HCT116 (cell line): ENCODE measurements at regions not wholly inside any gene's neighbourhood (a gene's known extent, or its start where the extent isn't known, plus 50 kb on each side); places are given as distances from the start of the nearest gene placed in this dataset.

Source experiments
- ATAC-seq: fragments of 200-7000 bp; cut with Tn5 transposase; 2 replicates; pipeline ENCODE4 v1.9.1; 2020; ENCODE audit warnings: mild to moderate bottlenecking, moderate library complexity
- BruUV-seq: library from RNA; stranded (reverse); fragments of 400-500 nt; replicated peaks from 2 replicates; lab custom pipeline; 2021; lab: Mats Ljungman, UMichigan
- CTCF ChIA-PET: fragments of 300-600 bp; sonication (Branson Sonifier 250); formaldehyde crosslinking; loops from one replicate; lab custom pipeline; 2021; ENCODE audit warnings: antibody characterized with exemption; lab: Charles Lee
- POLR2A ChIA-PET: fragments of 300-600, 350-600 bp; sonication (Branson Sonifier 250); formaldehyde crosslinking; loops from one replicate; lab custom pipeline; 2021; ENCODE audit warnings: antibody characterized with exemption; lab: Charles Lee
- RAD21 ChIA-PET, 2 experiments: fragments of 300-600 bp; sonication (Branson Sonifier 250); formaldehyde crosslinking; loops; one replicate each; lab custom pipeline; 2023; ENCODE audit warnings: low total read pairs in 2 of 2; ENCODE audit not compliant: uncharacterized antibody in 2 of 2, unreplicated experiment in 2 of 2, low non-redundant PET in 1 of 2; lab: Charles Lee
- DNase-seq: peaks from one replicate; pipeline ENCODE4 v3.0.0-alpha.2; 2010; ENCODE audit warnings: low read depth, low spot score
- H2AFZ ChIP-seq: fragments of 200-600 bp; shearing (Covaris generic), sonication (generic); 2 replicates; pipeline ENCODE4 v1.6.1; 2017; ENCODE audit warnings: low read depth, mixed run types, mixed read lengths, antibody characterized with exemption, low read length; ENCODE audit not compliant: poor library complexity, severe bottlenecking
- H3K27ac ChIP-seq: 2 replicates; pipeline ENCODE4 v1.5.1; 2012; ENCODE audit warnings: low read depth, low read length
- H3K27me3 ChIP-seq: fragments of 200-600 bp; sonication (generic); 2 replicates; pipeline ENCODE4 v1.6.1; 2016; ENCODE audit warnings: mixed run types, low read length, mixed read lengths; ENCODE audit not compliant: insufficient read depth
- H3K36me3 ChIP-seq, 2 experiments: fragments of 200-500 bp in 1 of 2; fragments of 200-600 bp in 1 of 2; sonication (Bioruptor generic) in 1 of 2; sonication (generic) in 1 of 2; 2 replicates each; pipeline versions ENCODE4 v1.5.1 to v1.6.1; 2014 to 2016; ENCODE audit warnings: low read length in 2 of 2, inconsistent platforms in 1 of 2, mixed read lengths in 1 of 2, mixed run types in 1 of 2; ENCODE audit not compliant: insufficient read depth in 2 of 2, control insufficient read depth in 1 of 2
- H3K4me1 ChIP-seq, 2 experiments: fragments of 200-600 bp in 1 of 2; sonication (generic) in 1 of 2; 2 replicates each; pipeline versions ENCODE4 v1.5.1 to v1.6.1; 2012 to 2017; ENCODE audit warnings: low read length in 2 of 2, inconsistent platforms in 1 of 2, mild to moderate bottlenecking in 1 of 2, mixed read lengths in 1 of 2, mixed run types in 1 of 2, moderate library complexity in 1 of 2; ENCODE audit not compliant: insufficient read depth in 2 of 2, control insufficient read depth in 1 of 2
- H3K4me2 ChIP-seq: fragments of 200-600 bp; sonication (generic); 2 replicates; pipeline ENCODE4 v1.6.1; 2017; ENCODE audit warnings: mixed run types, low read length, mixed read lengths
- H3K4me3 ChIP-seq, 2 experiments: fragments of 200-600 bp in 1 of 2; sonication (generic) in 1 of 2; replicated peaks in 1 of 2; 2 replicates each; pipeline ENCODE4 v1.5.1; 2011 to 2016; ENCODE audit warnings: low read length in 2 of 2, control low read depth in 1 of 2, low read depth in 1 of 2, mild to moderate bottlenecking in 1 of 2, mixed read lengths in 1 of 2, mixed run types in 1 of 2
- H3K79me2 ChIP-seq: fragments of 200-600 bp; sonication (generic); 2 replicates; pipeline ENCODE4 v1.6.1; 2017; ENCODE audit warnings: mild to moderate bottlenecking, mixed run types, low read length, moderate library complexity, mixed read lengths; ENCODE audit not compliant: insufficient read depth
- H3K9ac ChIP-seq: fragments of 200-600 bp; sonication (generic); 2 replicates; pipeline ENCODE4 v1.6.1; 2016; ENCODE audit warnings: low read length, mixed read lengths
- H3K9me2 ChIP-seq: fragments of 200-600 bp; sonication (generic), shearing (Covaris generic); 2 replicates; pipeline ENCODE4 v1.6.1; 2017; ENCODE audit warnings: mixed run types, mild to moderate bottlenecking, moderate library complexity; ENCODE audit not compliant: insufficient read depth
- H3K9me3 ChIP-seq, 2 experiments: fragments of 200-500 bp in 1 of 2; fragments of 200-600 bp in 1 of 2; sonication (Bioruptor generic) in 1 of 2; sonication (generic) in 1 of 2; 2 replicates each; pipeline ENCODE4 v1.6.1; 2014 to 2017; ENCODE audit warnings: low read length in 2 of 2, mixed read lengths in 2 of 2, inconsistent platforms in 1 of 2, low read depth in 1 of 2, mild to moderate bottlenecking in 1 of 2, mixed run types in 1 of 2, moderate library complexity in 1 of 2; ENCODE audit not compliant: control insufficient read depth in 1 of 2, insufficient read depth in 1 of 2
- H4K20me1 ChIP-seq: fragments of 200-600 bp; sonication (generic), shearing (Covaris generic); 2 replicates; pipeline ENCODE4 v1.6.1; 2017; ENCODE audit warnings: mixed run types, mild to moderate bottlenecking, moderate library complexity; ENCODE audit not compliant: insufficient read depth
- EGR1 ChIP-seq: IDR thresholded peaks from 2 replicates; pipeline ENCODE4 v1.6.1; 2012; ENCODE audit warnings: low read depth
- ELF1 ChIP-seq: IDR thresholded peaks from 2 replicates; pipeline ENCODE4 v1.6.1; 2012; ENCODE audit warnings: low read depth, borderline replicate concordance
- EZH2 ChIP-seq: fragments of 200-600 bp; sonication (generic); IDR thresholded peaks from 2 replicates; pipeline ENCODE4 v1.6.1; 2017; ENCODE audit warnings: antibody characterized with exemption, mixed run types
- EZH2phosphoT487 ChIP-seq: fragments of 200-600 bp; IDR thresholded peaks from 2 replicates; pipeline ENCODE4 v1.6.1; 2018; ENCODE audit warnings: antibody characterized with exemption, borderline replicate concordance
- FOSL1 ChIP-seq: IDR thresholded peaks from 2 replicates; pipeline ENCODE4 v1.6.1; 2012; ENCODE audit warnings: low read depth
- JUND ChIP-seq: IDR thresholded peaks from 2 replicates; pipeline ENCODE4 v1.6.1; 2012
- POLR2AphosphoS5 ChIP-seq: IDR thresholded peaks from 2 replicates; pipeline ENCODE4 v1.6.1; 2011; ENCODE audit warnings: mild to moderate bottlenecking, low read depth, low read length, moderate library complexity
- RAD21 ChIP-seq: IDR thresholded peaks from 2 replicates; pipeline ENCODE4 v1.6.1; 2012; ENCODE audit warnings: low read depth, mild to moderate bottlenecking
- SP1 ChIP-seq: IDR thresholded peaks from 2 replicates; pipeline ENCODE4 v1.6.1; 2012; ENCODE audit warnings: low read depth
- SRF ChIP-seq: IDR thresholded peaks from 2 replicates; pipeline ENCODE4 v1.6.1; 2012; ENCODE audit warnings: low read depth
- TCF7L2 ChIP-seq: IDR thresholded peaks from 2 replicates; pipeline ENCODE4 v1.7.0; 2011; ENCODE audit warnings: borderline replicate concordance, inconsistent platforms; ENCODE audit not compliant: insufficient read depth, insufficient read length; ENCODE audit errors: extremely low read depth
- YY1 ChIP-seq: IDR thresholded peaks from 2 replicates; pipeline ENCODE4 v1.6.1; 2011; ENCODE audit warnings: low read length, low read depth, moderate library complexity, mild to moderate bottlenecking; ENCODE audit not compliant: insufficient replicate concordance; ENCODE audit errors: extremely low read depth
- intact Hi-C: fragments of 100-400 bp; cut with micrococcal nuclease; formaldehyde crosslinking; loops from 2 replicates; pipeline ENCODE4 v1.10.0; 2022
- TF ChIP-seq, protein P1 (sequence below), 3 experiments: fragments of 200-600 bp in 1 of 3; sonication (generic) in 1 of 3; IDR thresholded peaks in 2 of 3; conservative IDR thresholded peaks in 1 of 3; 2 replicates each; pipeline ENCODE4 v1.5.1; 2012 to 2017; ENCODE audit warnings: low read depth in 2 of 3, low read length in 2 of 3, antibody characterized with exemption in 1 of 3, borderline replicate concordance in 1 of 3, control low read depth in 1 of 3, mild to moderate bottlenecking in 1 of 3, mixed read lengths in 1 of 3, mixed run types in 1 of 3, moderate library complexity in 1 of 3; ENCODE audit not compliant: insufficient read depth in 1 of 3
- TF ChIP-seq, protein P2 (sequence below): IDR thresholded peaks from 2 replicates; pipeline ENCODE4 v1.6.1; 2012
- TF ChIP-seq, protein P3 (sequence below): IDR thresholded peaks from 2 replicates; pipeline ENCODE4 v1.6.1; 2011; ENCODE audit warnings: mild to moderate bottlenecking, low read length, moderate library complexity; ENCODE audit not compliant: insufficient replicate concordance; ENCODE audit errors: extremely low read depth
- TF ChIP-seq, protein P4 (sequence below): IDR thresholded peaks from 2 replicates; pipeline ENCODE4 v1.6.1; 2012; ENCODE audit warnings: low read depth

DNA sequence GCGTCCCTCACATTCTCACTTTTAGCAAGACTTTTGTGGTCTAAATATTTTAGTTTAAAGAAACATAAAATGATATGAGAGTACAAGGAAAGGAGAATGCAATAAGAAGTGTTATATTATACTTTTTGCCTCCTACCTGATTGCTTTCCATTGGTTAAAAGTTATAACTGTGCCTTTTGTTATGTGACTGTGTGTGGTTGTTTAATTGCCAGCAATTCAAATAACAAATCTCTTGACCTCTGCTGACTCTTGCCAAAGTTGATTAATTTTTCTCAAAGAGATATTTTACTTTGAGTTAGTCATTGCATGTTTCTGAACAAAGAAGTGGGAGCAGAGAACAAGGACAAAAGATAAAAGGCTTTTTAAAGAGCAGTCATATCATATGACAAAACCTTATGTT lies 599.5 kb downstream of the SUCLG1 start:
- Histone ChIP-seq H3K9me2 (no peaks in the 10 kb centered on the region), H3K4me1 (no peaks in the 10 kb centered on the region), H3K4me2 (no peak overlapping the region), H2AFZ (no peak overlapping the region), H3K4me3 (no peak overlapping the region), H3K27ac (no peak overlapping the region)
- ChIA-PET POLR2A (no interaction called here), CTCF (no interaction called here)
- DNase-seq: no peak
- no TSS peak for BruUV-seq
- intact Hi-C loops: no loop called here
- TF ChIP-seq, protein P1, sequence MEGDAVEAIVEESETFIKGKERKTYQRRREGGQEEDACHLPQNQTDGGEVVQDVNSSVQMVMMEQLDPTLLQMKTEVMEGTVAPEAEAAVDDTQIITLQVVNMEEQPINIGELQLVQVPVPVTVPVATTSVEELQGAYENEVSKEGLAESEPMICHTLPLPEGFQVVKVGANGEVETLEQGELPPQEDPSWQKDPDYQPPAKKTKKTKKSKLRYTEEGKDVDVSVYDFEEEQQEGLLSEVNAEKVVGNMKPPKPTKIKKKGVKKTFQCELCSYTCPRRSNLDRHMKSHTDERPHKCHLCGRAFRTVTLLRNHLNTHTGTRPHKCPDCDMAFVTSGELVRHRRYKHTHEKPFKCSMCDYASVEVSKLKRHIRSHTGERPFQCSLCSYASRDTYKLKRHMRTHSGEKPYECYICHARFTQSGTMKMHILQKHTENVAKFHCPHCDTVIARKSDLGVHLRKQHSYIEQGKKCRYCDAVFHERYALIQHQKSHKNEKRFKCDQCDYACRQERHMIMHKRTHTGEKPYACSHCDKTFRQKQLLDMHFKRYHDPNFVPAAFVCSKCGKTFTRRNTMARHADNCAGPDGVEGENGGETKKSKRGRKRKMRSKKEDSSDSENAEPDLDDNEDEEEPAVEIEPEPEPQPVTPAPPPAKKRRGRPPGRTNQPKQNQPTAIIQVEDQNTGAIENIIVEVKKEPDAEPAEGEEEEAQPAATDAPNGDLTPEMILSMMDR (IDR thresholded peaks at IDR 0.05 in 2 of 3, conservative IDR thresholded peaks at IDR 0.05 in 1 of 3; ENCODE audit: borderline replicate concordance in 1 of 3, insufficient read depth in 1 of 3, low read depth in 2 of 3, low read length in 2 of 3): no peak
- TF ChIP-seq POLR2AphosphoS5 (no peak), FOSL1 (no peak), EZH2 (no peak), SRF (no peak), TCF7L2 (no peak), EZH2phosphoT487 (no peak), RAD21 (no peak), ELF1 (no peak), JUND (no peak), SP1 (no peak), EGR1 (no peak), YY1 (no peak)
- TF ChIP-seq, protein P2, sequence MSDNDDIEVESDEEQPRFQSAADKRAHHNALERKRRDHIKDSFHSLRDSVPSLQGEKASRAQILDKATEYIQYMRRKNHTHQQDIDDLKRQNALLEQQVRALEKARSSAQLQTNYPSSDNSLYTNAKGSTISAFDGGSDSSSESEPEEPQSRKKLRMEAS: no peak
- TF ChIP-seq, protein P3, sequence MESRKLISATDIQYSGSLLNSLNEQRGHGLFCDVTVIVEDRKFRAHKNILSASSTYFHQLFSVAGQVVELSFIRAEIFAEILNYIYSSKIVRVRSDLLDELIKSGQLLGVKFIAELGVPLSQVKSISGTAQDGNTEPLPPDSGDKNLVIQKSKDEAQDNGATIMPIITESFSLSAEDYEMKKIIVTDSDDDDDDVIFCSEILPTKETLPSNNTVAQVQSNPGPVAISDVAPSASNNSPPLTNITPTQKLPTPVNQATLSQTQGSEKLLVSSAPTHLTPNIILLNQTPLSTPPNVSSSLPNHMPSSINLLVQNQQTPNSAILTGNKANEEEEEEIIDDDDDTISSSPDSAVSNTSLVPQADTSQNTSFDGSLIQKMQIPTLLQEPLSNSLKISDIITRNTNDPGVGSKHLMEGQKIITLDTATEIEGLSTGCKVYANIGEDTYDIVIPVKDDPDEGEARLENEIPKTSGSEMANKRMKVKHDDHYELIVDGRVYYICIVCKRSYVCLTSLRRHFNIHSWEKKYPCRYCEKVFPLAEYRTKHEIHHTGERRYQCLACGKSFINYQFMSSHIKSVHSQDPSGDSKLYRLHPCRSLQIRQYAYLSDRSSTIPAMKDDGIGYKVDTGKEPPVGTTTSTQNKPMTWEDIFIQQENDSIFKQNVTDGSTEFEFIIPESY: no peak
- TF ChIP-seq, protein P4, sequence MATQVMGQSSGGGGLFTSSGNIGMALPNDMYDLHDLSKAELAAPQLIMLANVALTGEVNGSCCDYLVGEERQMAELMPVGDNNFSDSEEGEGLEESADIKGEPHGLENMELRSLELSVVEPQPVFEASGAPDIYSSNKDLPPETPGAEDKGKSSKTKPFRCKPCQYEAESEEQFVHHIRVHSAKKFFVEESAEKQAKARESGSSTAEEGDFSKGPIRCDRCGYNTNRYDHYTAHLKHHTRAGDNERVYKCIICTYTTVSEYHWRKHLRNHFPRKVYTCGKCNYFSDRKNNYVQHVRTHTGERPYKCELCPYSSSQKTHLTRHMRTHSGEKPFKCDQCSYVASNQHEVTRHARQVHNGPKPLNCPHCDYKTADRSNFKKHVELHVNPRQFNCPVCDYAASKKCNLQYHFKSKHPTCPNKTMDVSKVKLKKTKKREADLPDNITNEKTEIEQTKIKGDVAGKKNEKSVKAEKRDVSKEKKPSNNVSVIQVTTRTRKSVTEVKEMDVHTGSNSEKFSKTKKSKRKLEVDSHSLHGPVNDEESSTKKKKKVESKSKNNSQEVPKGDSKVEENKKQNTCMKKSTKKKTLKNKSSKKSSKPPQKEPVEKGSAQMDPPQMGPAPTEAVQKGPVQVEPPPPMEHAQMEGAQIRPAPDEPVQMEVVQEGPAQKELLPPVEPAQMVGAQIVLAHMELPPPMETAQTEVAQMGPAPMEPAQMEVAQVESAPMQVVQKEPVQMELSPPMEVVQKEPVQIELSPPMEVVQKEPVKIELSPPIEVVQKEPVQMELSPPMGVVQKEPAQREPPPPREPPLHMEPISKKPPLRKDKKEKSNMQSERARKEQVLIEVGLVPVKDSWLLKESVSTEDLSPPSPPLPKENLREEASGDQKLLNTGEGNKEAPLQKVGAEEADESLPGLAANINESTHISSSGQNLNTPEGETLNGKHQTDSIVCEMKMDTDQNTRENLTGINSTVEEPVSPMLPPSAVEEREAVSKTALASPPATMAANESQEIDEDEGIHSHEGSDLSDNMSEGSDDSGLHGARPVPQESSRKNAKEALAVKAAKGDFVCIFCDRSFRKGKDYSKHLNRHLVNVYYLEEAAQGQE: no peak
- TF ChIP-seq, all 23 proteins: peak for 0
- H3K27me3 ChIP-seq: no peaks in the 10 kb centered on the region
- no peaks in the 10 kb centered on the region for H3K9me3 ChIP-seq
- no peaks in the 10 kb centered on the region for H3K79me2 ChIP-seq
- no peak overlapping the region for H3K9ac ChIP-seq
- no peak for ATAC-seq
- H4K20me1 ChIP-seq: no peaks in the 10 kb centered on the region
- RAD21 ChIA-PET: no interaction called here
- no peaks in the 10 kb centered on the region for H3K36me3 ChIP-seq
